ENCODE measurements at regions not wholly inside any gene's neighbourhood (a gene's known extent, or its start where the extent isn't known, plus 50 kb on each side); places are given as distances from the start of the nearest gene placed in this dataset.
"Not testable (repeated sequence)": the region's sequence is repeated elsewhere in the genome, so short reads cannot be mapped to it uniquely, and the experiment has no call there.

DNA sequence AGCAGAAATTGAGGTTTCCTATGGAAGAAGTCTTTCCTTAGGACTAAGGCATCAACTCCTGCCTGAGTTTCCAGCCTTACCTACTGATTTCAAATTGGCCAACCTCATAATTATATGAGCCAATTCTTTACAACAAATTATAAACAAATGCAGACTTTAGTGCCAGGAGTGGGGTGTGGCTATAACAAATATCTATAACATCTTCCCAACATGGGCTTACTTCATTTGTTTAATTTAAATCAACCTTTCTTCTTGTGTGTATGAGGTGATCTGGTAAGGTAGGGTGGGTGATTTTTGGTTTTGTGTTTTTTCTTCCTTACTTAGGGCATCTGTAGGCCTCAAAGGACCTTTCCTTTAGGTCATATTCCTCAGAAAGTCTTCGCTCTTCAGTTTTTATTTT, 354.9 kb downstream of the SHANK2 start:
- no peak for DNase-seq (ENCODE audit: low read depth, low spot score)
- H3K27ac ChIP-seq (ENCODE audit: low read depth, low read length) = no peak overlapping the region
- ChIA-PET CTCF (no interaction called here), POLR2A (no interaction called here)
- H3K27me3 ChIP-seq (ENCODE audit: control insufficient read depth, insufficient read depth, low read length) = no peaks in the 10 kb centered on the region
- H3K4me3 ChIP-seq (ENCODE audit: low read depth, low read length) = no peak overlapping the region
- peaks cover 58% of the 10 kb centered on the region for H3K9me3 ChIP-seq (ENCODE audit: control insufficient read depth, insufficient read depth, low read length)
- TF ChIP-seq, protein P1, sequence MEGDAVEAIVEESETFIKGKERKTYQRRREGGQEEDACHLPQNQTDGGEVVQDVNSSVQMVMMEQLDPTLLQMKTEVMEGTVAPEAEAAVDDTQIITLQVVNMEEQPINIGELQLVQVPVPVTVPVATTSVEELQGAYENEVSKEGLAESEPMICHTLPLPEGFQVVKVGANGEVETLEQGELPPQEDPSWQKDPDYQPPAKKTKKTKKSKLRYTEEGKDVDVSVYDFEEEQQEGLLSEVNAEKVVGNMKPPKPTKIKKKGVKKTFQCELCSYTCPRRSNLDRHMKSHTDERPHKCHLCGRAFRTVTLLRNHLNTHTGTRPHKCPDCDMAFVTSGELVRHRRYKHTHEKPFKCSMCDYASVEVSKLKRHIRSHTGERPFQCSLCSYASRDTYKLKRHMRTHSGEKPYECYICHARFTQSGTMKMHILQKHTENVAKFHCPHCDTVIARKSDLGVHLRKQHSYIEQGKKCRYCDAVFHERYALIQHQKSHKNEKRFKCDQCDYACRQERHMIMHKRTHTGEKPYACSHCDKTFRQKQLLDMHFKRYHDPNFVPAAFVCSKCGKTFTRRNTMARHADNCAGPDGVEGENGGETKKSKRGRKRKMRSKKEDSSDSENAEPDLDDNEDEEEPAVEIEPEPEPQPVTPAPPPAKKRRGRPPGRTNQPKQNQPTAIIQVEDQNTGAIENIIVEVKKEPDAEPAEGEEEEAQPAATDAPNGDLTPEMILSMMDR (IDR thresholded peaks at IDR 0.05; ENCODE audit: low read depth, low read length) = no peak

DNA sequence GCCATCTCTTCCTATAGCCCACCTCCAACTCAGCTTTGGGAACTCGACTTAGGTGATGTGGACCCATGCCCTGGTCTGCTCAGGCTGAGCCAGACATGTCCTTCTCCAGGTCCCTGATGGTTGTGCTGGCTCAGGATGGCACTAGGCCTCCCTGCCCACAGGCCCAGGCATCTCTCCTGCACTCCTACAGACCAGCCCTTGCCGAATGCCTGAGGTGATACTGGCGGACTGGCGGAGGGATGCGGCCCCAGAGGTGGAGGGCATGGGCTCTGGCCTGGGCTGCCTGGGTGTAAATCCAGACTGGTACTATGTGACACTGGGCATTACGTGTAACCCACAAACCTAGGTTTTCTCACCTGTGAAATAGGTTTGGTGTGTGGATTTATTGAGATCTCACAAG, 352.8 kb downstream of the SHANK2 start:
- no peak for DNase-seq (ENCODE audit: low read depth, low spot score)
- Histone ChIP-seq H3K27me3 (ENCODE audit: control insufficient read depth, insufficient read depth, low read length) (no peaks in the 10 kb centered on the region), H3K27ac (ENCODE audit: low read depth, low read length) (no peak overlapping the region), H3K9me3 (ENCODE audit: control insufficient read depth, insufficient read depth, low read length) (peaks cover 58% of the 10 kb centered on the region), H3K4me3 (ENCODE audit: low read depth, low read length) (no peak overlapping the region)
- POLR2A ChIA-PET = no interaction called here
- CTCF ChIA-PET = no interaction called here
- TF ChIP-seq, protein P1 (IDR thresholded peaks at IDR 0.05; ENCODE audit: low read depth, low read length) = no peak

DNA sequence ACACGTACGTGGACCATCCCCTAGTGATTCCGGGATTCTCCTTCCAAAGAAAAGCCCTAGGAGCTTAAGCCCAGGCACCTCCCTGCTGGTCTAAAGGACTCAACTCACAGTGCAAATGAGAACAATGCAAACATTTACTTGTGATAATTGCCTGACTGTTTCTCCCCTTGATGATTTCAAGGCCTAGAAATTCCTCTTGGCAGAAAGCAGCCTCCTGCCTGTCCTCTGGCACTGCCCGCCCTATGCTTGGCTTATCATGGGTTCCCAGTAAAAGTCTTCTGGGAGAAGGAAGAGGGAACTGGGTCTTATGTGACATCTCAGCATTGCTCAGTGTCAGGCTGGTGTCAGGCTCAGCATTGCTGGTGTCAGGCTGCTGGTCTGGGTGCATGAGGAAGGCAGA, 351.8 kb downstream of the SHANK2 start:
- TF ChIP-seq, protein P1 (IDR thresholded peaks at IDR 0.05; ENCODE audit: low read depth, low read length) = no peak
- Histone ChIP-seq H3K27ac (ENCODE audit: low read depth, low read length) (no peak overlapping the region), H3K27me3 (ENCODE audit: control insufficient read depth, insufficient read depth, low read length) (no peaks in the 10 kb centered on the region), H3K9me3 (ENCODE audit: control insufficient read depth, insufficient read depth, low read length) (peaks cover 58% of the 10 kb centered on the region), H3K4me3 (ENCODE audit: low read depth, low read length) (no peak overlapping the region)
- ChIA-PET POLR2A (no interaction called here), CTCF (no interaction called here)
- no peak for DNase-seq (ENCODE audit: low read depth, low spot score)

DNA sequence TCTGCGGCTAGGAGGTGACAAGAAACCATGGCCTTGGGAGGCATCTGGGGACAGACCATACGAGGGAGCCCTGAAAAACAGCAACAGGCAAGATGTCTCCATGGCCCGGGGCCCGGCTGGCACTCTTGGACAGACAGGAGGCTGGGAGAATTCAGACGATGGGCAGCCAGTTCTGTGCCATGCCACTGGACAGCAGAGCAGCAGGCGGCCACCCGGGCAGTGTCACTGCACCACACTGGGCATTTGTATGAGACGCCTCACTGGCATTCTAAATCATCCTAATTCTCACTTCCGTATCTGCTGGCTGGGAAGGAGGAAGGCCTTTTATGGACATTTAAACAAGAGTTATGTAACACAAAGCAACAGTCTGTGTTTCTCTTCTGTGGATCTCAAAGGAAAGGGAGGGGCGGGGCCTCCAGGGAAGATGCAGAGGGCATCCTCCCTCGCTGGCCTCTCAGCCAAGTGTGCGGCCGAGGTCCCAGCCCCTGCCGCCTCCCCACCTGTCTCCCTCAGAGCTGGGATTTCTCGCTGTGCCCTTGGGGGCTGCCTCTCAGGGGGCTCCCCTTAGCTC, 350.3 kb downstream of the SHANK2 start:
- POLR2A ChIA-PET = no interaction called here
- Histone ChIP-seq H3K27ac (ENCODE audit: low read depth, low read length) (no peak overlapping the region), H3K9me3 (ENCODE audit: control insufficient read depth, insufficient read depth, low read length) (peaks cover 67% of the 10 kb centered on the region), H3K27me3 (ENCODE audit: control insufficient read depth, insufficient read depth, low read length) (no peaks in the 10 kb centered on the region), H3K4me3 (ENCODE audit: low read depth, low read length) (no peak overlapping the region)
- TF ChIP-seq, protein P1 (IDR thresholded peaks at IDR 0.05; ENCODE audit: low read depth, low read length) = no peak
- CTCF ChIA-PET = no interaction called here
- DNase-seq (ENCODE audit: low read depth, low spot score) = no peak

DNA sequence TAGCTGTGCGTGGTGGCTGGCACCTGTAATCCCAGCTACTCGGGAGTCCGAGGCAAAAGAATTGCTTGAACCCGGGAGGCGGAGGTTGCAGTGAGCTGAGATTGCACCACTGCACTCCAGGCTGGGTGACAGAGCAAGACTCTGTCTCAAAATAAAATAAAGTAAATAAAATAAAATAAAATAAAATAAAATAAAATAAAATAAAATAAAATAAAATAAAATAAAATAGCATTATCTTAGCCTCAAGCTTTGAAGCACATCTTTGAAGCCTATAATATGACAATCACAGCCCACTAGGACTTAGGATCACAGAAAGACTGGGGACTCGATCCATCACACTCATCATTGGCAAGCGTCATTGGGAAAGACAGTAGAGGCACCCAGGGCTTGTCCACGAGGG, 349.1 kb downstream of the SHANK2 start:
- CTCF ChIA-PET; H3K27me3 ChIP-seq (ENCODE audit: control insufficient read depth, insufficient read depth, low read length); H3K27ac ChIP-seq (ENCODE audit: low read depth, low read length); DNase-seq (ENCODE audit: low read depth, low spot score); H3K4me3 ChIP-seq (ENCODE audit: low read depth, low read length); POLR2A ChIA-PET: not testable (repeated sequence)
- H3K9me3 ChIP-seq (ENCODE audit: control insufficient read depth, insufficient read depth, low read length) = peaks cover 73% of the 10 kb centered on the region

DNA sequence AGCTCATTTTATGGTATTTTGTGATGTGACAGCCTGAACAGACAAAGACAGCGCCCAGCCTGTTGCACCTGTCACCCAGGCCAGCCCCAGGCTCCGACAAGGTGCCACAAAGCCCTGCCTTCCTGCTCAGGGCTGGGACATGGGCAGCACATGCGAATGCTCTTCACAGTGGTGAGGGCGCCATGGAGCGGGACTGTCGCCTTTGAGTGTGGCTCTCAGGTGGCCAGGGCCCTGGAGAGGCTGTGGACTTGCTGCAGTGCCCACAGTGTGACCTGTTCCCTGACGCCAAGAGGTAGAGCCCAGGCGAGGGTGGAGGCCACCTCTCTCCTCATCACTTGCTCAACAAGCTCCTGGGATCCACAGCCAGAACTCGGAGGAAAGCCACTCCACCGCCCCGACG, 346.3 kb downstream of the SHANK2 start:
- Histone ChIP-seq H3K27me3 (ENCODE audit: control insufficient read depth, insufficient read depth, low read length) (no peaks in the 10 kb centered on the region), H3K4me3 (ENCODE audit: low read depth, low read length) (no peak overlapping the region), H3K27ac (ENCODE audit: low read depth, low read length) (no peak overlapping the region), H3K9me3 (ENCODE audit: control insufficient read depth, insufficient read depth, low read length) (peaks cover 72% of the 10 kb centered on the region)
- ChIA-PET POLR2A (no interaction called here), CTCF (no interaction called here)
- TF ChIP-seq, protein P1 (IDR thresholded peaks at IDR 0.05; ENCODE audit: low read depth, low read length) = no peak
- DNase-seq (ENCODE audit: low read depth, low spot score) = no peak

Data from AG04450 (cell line).